ENCODE measurements at regions not wholly inside any gene's neighbourhood (a gene's known extent, or its start where the extent isn't known, plus 50 kb on each side); places are given as distances from the start of the nearest gene placed in this dataset.
A peak's percentile ranks its signal among the peaks of the same experiment; 100 is the strongest.
"Not testable (repeated sequence)": the region's sequence is repeated elsewhere in the genome, so short reads cannot be mapped to it uniquely, and the experiment has no call there.

DNA sequence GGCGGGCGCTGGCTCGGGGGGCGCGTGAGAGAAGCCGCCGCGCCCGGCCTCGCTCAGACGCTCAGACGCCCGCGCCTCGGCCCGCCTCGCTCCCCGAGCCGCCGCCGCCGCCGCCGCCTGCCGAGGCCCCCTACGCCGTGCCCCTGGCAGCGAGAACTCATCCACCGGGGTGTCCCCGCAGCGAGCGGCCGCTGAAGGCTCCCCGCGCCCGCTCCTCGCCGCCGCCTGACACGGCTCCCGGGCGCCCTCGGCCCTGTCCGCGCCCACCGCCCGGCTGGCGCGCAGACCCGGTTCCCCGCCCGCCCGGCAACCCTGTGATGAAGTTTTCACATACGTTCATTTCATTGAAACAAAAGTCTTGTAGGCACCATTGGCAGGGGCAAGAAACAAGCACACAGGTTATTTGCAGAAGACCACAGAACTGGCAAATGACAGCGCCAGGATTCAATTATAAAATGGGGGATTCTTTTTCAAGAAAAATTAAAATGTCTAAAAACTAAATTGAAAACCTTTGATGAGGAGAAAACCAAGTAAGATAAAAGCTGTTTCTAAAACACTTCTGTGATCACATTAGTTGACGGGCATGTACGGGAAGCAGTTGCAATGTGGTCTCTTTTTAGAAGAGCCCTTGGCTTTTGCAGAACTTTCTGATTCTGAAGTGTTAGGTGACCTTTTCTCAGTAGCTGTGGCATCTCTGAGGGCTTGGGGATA is 50.5 kb upstream of the TUBA3D start:
- Mint-ChIP-seq H3K4me1 (peaks cover 0 to 10% (median 10%) of the 10 kb centered on the region in 3 donors), H3K27ac (no peak overlapping the region), H3K9me3 (no peaks in the 10 kb centered on the region), H3K36me3 (no peaks in the 10 kb centered on the region), H3K4me3 (peak overlapping the region in 3 of 7 donors; percentile 46 to 50 (median 49)), H3K27me3 (peaks cover 37 to 89% of the 10 kb centered on the region in 2 donors)
- Histone ChIP-seq H3K9me3 (ENCODE audit: low read length) (no peaks in the 10 kb centered on the region), H3K4me3 (ENCODE audit: low read length) (no peak overlapping the region), H3K36me3 (ENCODE audit: insufficient read depth, low read length) (no peaks in the 10 kb centered on the region), H3K27ac (ENCODE audit: low read depth, low read length) (no peak overlapping the region), H3K4me1 (ENCODE audit: insufficient read depth, low read length) (no peaks in the 10 kb centered on the region), H3K27me3 (ENCODE audit: insufficient read depth, low read length, poor library complexity, severe bottlenecking) (peaks cover 8% of the 10 kb centered on the region)
- CTCF ChIA-PET, result no interaction called here
- DNase-seq, result no peak
- POLR2A ChIA-PET, result no interaction called here

- H3K4me3 Mint-ChIP-seq, result peak overlapping the region in 3 of 7 donors; percentile 30 to 56 (median 55)
- DNase-seq; H3K4me3 ChIP-seq (ENCODE audit: low read length); H3K4me1 ChIP-seq (ENCODE audit: insufficient read depth, low read length); H3K36me3 ChIP-seq (ENCODE audit: insufficient read depth, low read length); H3K9me3 Mint-ChIP-seq; H3K9me3 ChIP-seq (ENCODE audit: low read length); H3K36me3 Mint-ChIP-seq; H3K27ac ChIP-seq (ENCODE audit: low read depth, low read length); POLR2A ChIA-PET; H3K27me3 ChIP-seq (ENCODE audit: insufficient read depth, low read length, poor library complexity, severe bottlenecking); H3K4me1 Mint-ChIP-seq: not testable (repeated sequence)
- CTCF ChIA-PET, result interaction anchor here (0.7 kb wide), 1 partner anchor 10 kb away, joined by 3 read pairs; no protein-coding TSS in a partner anchor
- H3K27ac Mint-ChIP-seq, result peak overlapping the region in 1 of 8 donors; percentile 28
- peaks cover 40 to 89% of the 10 kb centered on the region in 2 donors for H3K27me3 Mint-ChIP-seq
These were observed 51.3 kb upstream of the TUBA3D start for GRCh38 chr2:131424605-131425114.

DNA sequence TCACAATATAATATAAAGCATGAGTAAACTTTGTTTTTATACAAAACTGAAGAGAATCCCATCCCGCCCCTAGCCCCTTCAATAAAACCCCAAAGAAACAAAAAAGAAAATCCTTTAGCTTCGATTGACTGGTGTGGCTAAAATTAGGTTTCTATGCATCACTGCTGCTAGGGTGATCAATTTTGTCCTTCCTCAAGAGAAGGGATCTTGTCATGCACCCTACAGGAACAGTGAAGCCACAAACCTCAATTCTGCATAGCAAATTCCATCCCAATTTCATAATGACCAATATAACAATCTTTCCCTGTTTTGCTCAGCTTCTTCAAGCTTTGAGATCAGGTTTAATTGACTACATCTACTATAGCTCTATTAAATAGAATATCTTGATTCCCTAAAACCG is 55.2 kb upstream of the TUBA3D start:
- POLR2A ChIA-PET; H3K9me3 Mint-ChIP-seq; CTCF ChIA-PET; H3K36me3 Mint-ChIP-seq; H3K4me1 ChIP-seq (ENCODE audit: insufficient read depth, low read length); H3K4me3 ChIP-seq (ENCODE audit: low read length); H3K27ac ChIP-seq (ENCODE audit: low read depth, low read length); H3K4me3 Mint-ChIP-seq; H3K27ac Mint-ChIP-seq; DNase-seq; H3K36me3 ChIP-seq (ENCODE audit: insufficient read depth, low read length); H3K9me3 ChIP-seq (ENCODE audit: low read length); H3K27me3 ChIP-seq (ENCODE audit: insufficient read depth, low read length, poor library complexity, severe bottlenecking); H3K4me1 Mint-ChIP-seq: not testable (repeated sequence)
- peaks cover 31 to 79% of the 10 kb centered on the region in 2 donors for H3K27me3 Mint-ChIP-seq

DNA sequence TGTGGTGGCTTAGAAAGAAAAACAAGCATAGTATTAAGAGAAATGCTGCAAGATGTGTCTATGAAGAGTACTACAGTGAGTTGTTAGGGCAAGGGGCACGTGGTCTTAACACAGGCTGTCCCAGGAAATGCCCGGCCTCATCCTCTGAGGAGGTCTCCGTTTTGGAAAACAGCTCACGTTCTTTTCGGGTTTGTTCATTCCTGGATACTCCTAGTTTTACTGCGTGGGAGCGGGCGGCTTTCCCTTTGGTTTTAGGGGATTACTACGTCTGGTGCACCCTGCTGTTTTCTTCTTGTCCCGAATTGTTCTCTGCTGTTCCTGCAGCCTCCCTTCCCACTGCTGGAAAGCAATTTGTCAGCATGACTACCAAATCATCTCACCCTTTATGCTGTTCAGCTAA is 55.5 kb upstream of the RAB6D start:
- peaks cover 34 to 80% of the 10 kb centered on the region in 2 donors for H3K27me3 Mint-ChIP-seq
- H3K9me3 Mint-ChIP-seq, result no peaks in the 10 kb centered on the region
- Histone ChIP-seq H3K9me3 (ENCODE audit: low read length) (no peaks in the 10 kb centered on the region), H3K4me1 (ENCODE audit: insufficient read depth, low read length) (no peaks in the 10 kb centered on the region), H3K27me3 (ENCODE audit: insufficient read depth, low read length, poor library complexity, severe bottlenecking) (no peaks in the 10 kb centered on the region), H3K36me3 (ENCODE audit: insufficient read depth, low read length) (no peaks in the 10 kb centered on the region), H3K4me3 (ENCODE audit: low read length) (no peak overlapping the region), H3K27ac (ENCODE audit: low read depth, low read length) (no peak overlapping the region)
- DNase-seq, result no peak
- H3K36me3 Mint-ChIP-seq, result no peaks in the 10 kb centered on the region
- ChIA-PET CTCF (no interaction called here), POLR2A (no interaction called here)
- H3K4me3 Mint-ChIP-seq, result no peak overlapping the region
- H3K4me1 Mint-ChIP-seq, result no peaks in the 10 kb centered on the region
- no peak overlapping the region for H3K27ac Mint-ChIP-seq

DNA sequence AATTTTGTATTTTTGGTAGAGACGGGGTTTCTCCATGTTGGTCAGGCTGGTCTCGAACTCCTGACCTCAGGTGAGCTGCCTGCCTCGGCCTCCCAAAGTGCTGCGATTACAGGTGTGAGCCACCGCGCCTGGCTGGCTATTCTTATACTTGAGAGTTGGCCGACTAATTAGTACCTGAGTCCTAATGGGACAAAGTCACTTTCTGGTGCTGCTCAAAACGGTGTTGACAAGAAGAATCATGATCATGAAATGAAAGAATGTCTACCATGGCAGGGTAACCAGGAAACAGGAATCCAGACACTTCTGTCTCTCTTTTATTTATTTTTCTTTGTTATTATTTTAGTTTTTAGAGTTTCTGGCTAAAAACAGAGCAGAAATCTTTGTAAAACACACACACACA is 54.7 kb upstream of the RAB6D start:
- no peaks in the 10 kb centered on the region for H3K36me3 ChIP-seq (ENCODE audit: insufficient read depth, low read length)
- H3K4me1 Mint-ChIP-seq, result no peaks in the 10 kb centered on the region
- no peak overlapping the region for H3K27ac Mint-ChIP-seq
- no peaks in the 10 kb centered on the region for H3K4me1 ChIP-seq (ENCODE audit: insufficient read depth, low read length)
- no peak overlapping the region for H3K27ac ChIP-seq (ENCODE audit: low read depth, low read length)
- H3K4me3 ChIP-seq (ENCODE audit: low read length), result no peak overlapping the region
- peaks cover 4% of the 10 kb centered on the region for H3K27me3 ChIP-seq (ENCODE audit: insufficient read depth, low read length, poor library complexity, severe bottlenecking)
- CTCF ChIA-PET, result no interaction called here
- H3K9me3 ChIP-seq (ENCODE audit: low read length), result no peaks in the 10 kb centered on the region
- no peaks in the 10 kb centered on the region for H3K36me3 Mint-ChIP-seq
- POLR2A ChIA-PET, result no interaction called here
- H3K9me3 Mint-ChIP-seq, result no peaks in the 10 kb centered on the region
- no peak overlapping the region for H3K4me3 Mint-ChIP-seq
- DNase-seq, result no peak
- peaks cover 26 to 71% of the 10 kb centered on the region in 2 donors for H3K27me3 Mint-ChIP-seq

GRCh38 chr2:131417886-131418285 is 53.9 kb upstream of the RAB6D start:
- Histone ChIP-seq H3K4me3 (ENCODE audit: low read length) (no peak overlapping the region), H3K36me3 (ENCODE audit: insufficient read depth, low read length) (no peaks in the 10 kb centered on the region), H3K9me3 (ENCODE audit: low read length) (no peaks in the 10 kb centered on the region), H3K27me3 (ENCODE audit: insufficient read depth, low read length, poor library complexity, severe bottlenecking) (peaks cover 7% of the 10 kb centered on the region), H3K4me1 (ENCODE audit: insufficient read depth, low read length) (no peaks in the 10 kb centered on the region), H3K27ac (ENCODE audit: low read depth, low read length) (no peak overlapping the region)
- Mint-ChIP-seq H3K27me3 (peaks cover 24 to 69% of the 10 kb centered on the region in 2 donors), H3K4me1 (peaks cover 0 to 5% (median 1%) of the 10 kb centered on the region in 3 donors), H3K27ac (no peak overlapping the region), H3K36me3 (no peaks in the 10 kb centered on the region), H3K9me3 (no peaks in the 10 kb centered on the region), H3K4me3 (no peak overlapping the region)
- ChIA-PET POLR2A (no interaction called here), CTCF (no interaction called here)
- no peak for DNase-seq

DNA sequence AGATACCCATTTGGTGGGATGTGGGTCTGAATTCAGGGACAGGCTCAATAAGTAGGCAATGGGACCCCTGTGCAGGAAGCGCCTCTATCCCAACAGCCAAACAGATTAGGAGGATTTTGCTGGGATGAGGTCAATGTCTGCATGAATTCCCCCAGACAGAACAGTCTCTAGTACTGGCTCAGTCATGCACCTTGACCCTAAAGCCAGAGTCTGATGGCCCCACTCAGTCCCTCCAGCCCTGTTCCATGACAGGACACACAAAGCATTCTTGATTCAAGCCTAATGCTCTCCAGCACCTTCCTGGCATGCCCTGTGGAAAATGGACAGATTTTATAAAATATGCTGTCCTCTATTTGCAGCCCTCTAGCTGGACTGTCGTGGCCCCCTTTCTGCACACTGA is 49.8 kb upstream of the RAB6D start:
- peaks cover 0 to 5% (median 1%) of the 10 kb centered on the region in 3 donors for H3K4me1 Mint-ChIP-seq
- no peaks in the 10 kb centered on the region for H3K36me3 ChIP-seq (ENCODE audit: insufficient read depth, low read length)
- no peak overlapping the region for H3K27ac Mint-ChIP-seq
- ChIA-PET POLR2A (no interaction called here), CTCF (interaction anchor here (0.6 to 3.7 kb wide), 8 partner anchors 9 to 616 kb away, joined by 3 to 32 read pairs (median 4); partner anchors contain the start of gene MZT2A)
- H3K4me3 ChIP-seq (ENCODE audit: low read length), result no peak overlapping the region
- H3K36me3 Mint-ChIP-seq, result no peaks in the 10 kb centered on the region
- no peak overlapping the region for H3K27ac ChIP-seq (ENCODE audit: low read depth, low read length)
- no peak for DNase-seq
- peaks cover 13 to 55% of the 10 kb centered on the region in 2 donors for H3K27me3 Mint-ChIP-seq
- no peak overlapping the region for H3K4me3 Mint-ChIP-seq
- no peaks in the 10 kb centered on the region for H3K4me1 ChIP-seq (ENCODE audit: insufficient read depth, low read length)
- H3K27me3 ChIP-seq (ENCODE audit: insufficient read depth, low read length, poor library complexity, severe bottlenecking), result peaks cover 7% of the 10 kb centered on the region
- no peaks in the 10 kb centered on the region for H3K9me3 ChIP-seq (ENCODE audit: low read length)
- H3K9me3 Mint-ChIP-seq, result no peaks in the 10 kb centered on the region
